IMR-90 (cell line): ENCODE measurements at regions not wholly inside any gene's neighbourhood (a gene's known extent, or its start where the extent isn't known, plus 50 kb on each side); places are given as distances from the start of the nearest gene placed in this dataset.

Source experiments
- CHD1 ChIP-seq: IDR thresholded peaks from 2 replicates; pipeline ENCODE4 v1.6.1; 2012; ENCODE audit warnings: low read depth, low read length, improper control_type of control experiment
- CTCF ChIP-seq: conservative IDR thresholded peaks from 2 replicates; pipeline ENCODE4 v1.5.1; 2012; ENCODE audit warnings: mild to moderate bottlenecking, low read depth, low read length, improper control_type of control experiment
- FOS ChIP-seq: fragments of 150-350 bp; IDR thresholded peaks from 2 replicates; pipeline ENCODE4 v1.6.1; 2016; ENCODE audit warnings: low read depth, low read length
- MAFK ChIP-seq: IDR thresholded peaks from 2 replicates; pipeline ENCODE4 v1.6.1; 2012; ENCODE audit warnings: low read depth, low read length, improper control_type of control experiment
- MXI1 ChIP-seq: IDR thresholded peaks from 2 replicates; pipeline ENCODE4 v1.6.1; 2012; ENCODE audit warnings: low read depth, mild to moderate bottlenecking, low read length, moderate library complexity, borderline replicate concordance
- NFE2L2 ChIP-seq: fragments of 150-350 bp; IDR thresholded peaks from 2 replicates; pipeline ENCODE4 v1.6.1; 2016; ENCODE audit warnings: low read depth, mild to moderate bottlenecking, low read length
- POLR2A ChIP-seq: IDR thresholded peaks from 2 replicates; pipeline ENCODE4 v1.6.1; 2012; ENCODE audit warnings: mild to moderate bottlenecking, low read depth, low read length
- RAD21 ChIP-seq: IDR thresholded peaks from 2 replicates; pipeline ENCODE4 v1.6.1; 2012; ENCODE audit warnings: low read length, improper control_type of control experiment
- RCOR1 ChIP-seq: IDR thresholded peaks from 2 replicates; pipeline ENCODE4 v1.6.1; 2012; ENCODE audit warnings: mild to moderate bottlenecking, low read length, improper control_type of control experiment; ENCODE audit not compliant: insufficient replicate concordance
- RFX5 ChIP-seq: IDR thresholded peaks from 2 replicates; pipeline ENCODE4 v1.8.0; 2012; ENCODE audit warnings: low read depth, mild to moderate bottlenecking, low read length, moderate library complexity
- SMC3 ChIP-seq: fragments of 150-350 bp; IDR thresholded peaks from 2 replicates; pipeline ENCODE4 v1.6.1; 2016; ENCODE audit warnings: low read depth, mild to moderate bottlenecking, antibody characterized with exemption, low read length, moderate library complexity
- USF2 ChIP-seq: fragments of 150-350 bp; IDR thresholded peaks from 2 replicates; pipeline ENCODE4 v1.6.1; 2017; ENCODE audit warnings: mild to moderate bottlenecking, antibody characterized with exemption, low read length, low read depth

GRCh38 chr19:30745476-30745985 lies 373.3 kb downstream of the ZNF536 start:
- TF ChIP-seq CTCF (no peak), RFX5 (no peak), USF2 (no peak), POLR2A (no peak), NFE2L2 (no peak), CHD1 (no peak), RCOR1 (no peak), RAD21 (no peak), MXI1 (no peak), MAFK (no peak), FOS (no peak), SMC3 (no peak)
